ENCODE measurements at regions not wholly inside any gene's neighbourhood (a gene's known extent, or its start where the extent isn't known, plus 50 kb on each side); places are given as distances from the start of the nearest gene placed in this dataset.
A peak's percentile ranks its signal among the peaks of the same experiment; 100 is the strongest.

DNA sequence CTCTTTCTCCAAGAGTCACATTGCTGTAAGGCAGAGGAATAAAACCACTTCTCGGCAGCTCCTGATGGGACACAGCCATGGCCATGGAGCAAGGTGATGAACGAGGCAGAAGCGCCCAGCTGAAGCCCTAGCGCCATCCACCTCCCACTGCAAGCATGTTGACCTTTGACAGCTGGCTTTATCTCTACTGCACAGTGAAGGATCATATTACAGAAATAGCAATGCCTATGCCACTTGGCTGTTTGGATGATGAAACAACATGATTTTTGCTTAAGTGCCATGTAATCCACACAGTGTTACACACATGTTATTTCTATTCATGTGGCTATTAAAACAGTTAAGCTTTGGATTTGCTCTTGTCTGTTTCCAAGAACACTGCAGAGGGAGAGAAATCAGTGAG, 167.7 kb downstream of the VAPA start:
- no peak for DNase-seq
- H2BK15ac ChIP-seq (replicated peaks; ENCODE audit: low read depth): no peak overlapping the region
- no peaks in the 10 kb centered on the region for H3K79me2 ChIP-seq (ENCODE audit: control insufficient read depth, insufficient read depth, low read length)
- no peaks in the 10 kb centered on the region for H3K4me1 ChIP-seq (ENCODE audit: control insufficient read depth, low read depth, low read length)
- no peaks in the 10 kb centered on the region for H3K36me3 ChIP-seq (ENCODE audit: control insufficient read depth, insufficient read depth, low read length)
- H2BK120ac ChIP-seq (ENCODE audit: low read depth, low read length): no peak overlapping the region
- no CpG with 5 or more reads among the region's 4 CpGs for WGBS (ENCODE audit: extremely low coverage, insufficient coverage, low lambda C conversion rate)
- H4K8ac ChIP-seq (ENCODE audit: low read depth, low read length): no peak overlapping the region
- no peak overlapping the region for H4K5ac ChIP-seq (ENCODE audit: low read length)
- H3K27ac ChIP-seq (ENCODE audit: low read depth, low read length): no peak overlapping the region
- no peak overlapping the region for H3K4ac ChIP-seq (ENCODE audit: low read depth, low read length)
- H3K9ac ChIP-seq (ENCODE audit: low read length): no peak overlapping the region
- no peak overlapping the region for H2AK5ac ChIP-seq (ENCODE audit: low read length)
- no peak overlapping the region for H3K4me2 ChIP-seq (ENCODE audit: low read length)
- no peak overlapping the region for H3K23ac ChIP-seq (ENCODE audit: low read length)
- H3K27me3 ChIP-seq (ENCODE audit: insufficient read depth, low read length, poor library complexity): no peaks in the 10 kb centered on the region
- H3K4me3 ChIP-seq (ENCODE audit: low read length): no peak overlapping the region
- no peak overlapping the region for H3K56ac ChIP-seq (ENCODE audit: low read length)
- no peak overlapping the region for H3K18ac ChIP-seq (ENCODE audit: low read length)
- H2BK5ac ChIP-seq (ENCODE audit: low read length): no peak overlapping the region
- H3K79me1 ChIP-seq (ENCODE audit: low read length): no peaks in the 10 kb centered on the region

DNA sequence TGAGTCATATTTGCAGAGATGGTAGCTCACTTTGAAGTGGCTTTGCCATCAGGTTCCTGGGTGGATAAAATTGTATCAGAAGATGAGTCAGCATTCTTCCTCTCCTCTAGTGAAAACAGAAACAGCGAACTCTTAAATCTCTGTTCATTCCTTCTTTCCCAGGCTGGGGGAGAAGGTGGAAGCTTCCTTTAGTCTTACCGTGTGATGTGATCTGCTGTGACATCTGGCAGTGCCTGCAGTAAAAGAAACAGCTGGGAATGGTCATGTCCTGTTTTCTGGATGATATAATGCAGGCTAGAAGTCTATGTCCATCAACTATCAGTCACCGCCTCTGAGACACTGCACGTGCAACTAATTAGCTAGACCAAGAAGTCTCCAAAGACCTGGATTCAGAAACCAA, 171.6 kb downstream of the VAPA start:
- Histone ChIP-seq H3K18ac (ENCODE audit: low read length) (no peak overlapping the region), H2AK5ac (ENCODE audit: low read length) (no peak overlapping the region), H3K9ac (ENCODE audit: low read length) (no peak overlapping the region), H3K79me1 (ENCODE audit: low read length) (no peaks in the 10 kb centered on the region), H4K8ac (ENCODE audit: low read depth, low read length) (no peak overlapping the region), H4K5ac (ENCODE audit: low read length) (no peak overlapping the region), H3K36me3 (ENCODE audit: control insufficient read depth, insufficient read depth, low read length) (no peaks in the 10 kb centered on the region), H3K4me1 (ENCODE audit: control insufficient read depth, low read depth, low read length) (no peaks in the 10 kb centered on the region), H2BK120ac (ENCODE audit: low read depth, low read length) (no peak overlapping the region), H3K79me2 (ENCODE audit: control insufficient read depth, insufficient read depth, low read length) (no peaks in the 10 kb centered on the region), H3K4me2 (ENCODE audit: low read length) (no peak overlapping the region), H3K4ac (ENCODE audit: low read depth, low read length) (no peak overlapping the region), H3K27ac (ENCODE audit: low read depth, low read length) (no peak overlapping the region), H3K4me3 (ENCODE audit: low read length) (no peak overlapping the region), H3K23ac (ENCODE audit: low read length) (no peak overlapping the region), H2BK15ac (replicated peaks; ENCODE audit: low read depth) (no peak overlapping the region), H3K56ac (ENCODE audit: low read length) (no peak overlapping the region), H2BK5ac (ENCODE audit: low read length) (no peak overlapping the region), H3K27me3 (ENCODE audit: insufficient read depth, low read length, poor library complexity) (no peaks in the 10 kb centered on the region)
- WGBS (ENCODE audit: extremely low coverage, insufficient coverage, low lambda C conversion rate): no CpG with 5 or more reads among the region's 4 CpGs
- no peak for DNase-seq

DNA sequence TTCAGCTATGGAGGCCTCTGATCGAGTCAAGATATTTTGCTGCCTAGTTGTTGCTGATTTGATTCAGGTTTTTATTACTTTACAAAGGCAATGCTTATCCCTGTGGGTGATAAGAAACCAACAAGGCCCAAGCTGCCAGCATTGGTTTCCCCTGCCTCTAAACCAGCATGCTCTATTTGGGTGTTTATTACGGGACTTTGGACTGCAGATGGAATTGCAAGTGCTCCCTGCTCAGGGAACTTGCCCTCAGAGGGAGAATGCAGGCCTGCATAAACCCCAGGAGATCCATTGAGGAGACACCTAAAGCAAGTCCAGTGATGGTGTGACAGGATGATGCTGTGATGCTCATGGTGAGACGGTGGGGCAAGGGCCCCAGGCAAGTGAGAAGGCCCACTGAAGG, 172.1 kb downstream of the VAPA start:
- Histone ChIP-seq H2BK15ac (replicated peaks; ENCODE audit: low read depth) (no peak overlapping the region), H3K79me1 (ENCODE audit: low read length) (no peaks in the 10 kb centered on the region), H3K56ac (ENCODE audit: low read length) (no peak overlapping the region), H3K27me3 (ENCODE audit: insufficient read depth, low read length, poor library complexity) (no peaks in the 10 kb centered on the region), H3K36me3 (ENCODE audit: control insufficient read depth, insufficient read depth, low read length) (no peaks in the 10 kb centered on the region), H2BK5ac (ENCODE audit: low read length) (no peak overlapping the region), H3K27ac (ENCODE audit: low read depth, low read length) (no peak overlapping the region), H2AK5ac (ENCODE audit: low read length) (no peak overlapping the region), H3K4me3 (ENCODE audit: low read length) (no peak overlapping the region), H3K4me2 (ENCODE audit: low read length) (no peak overlapping the region), H4K5ac (ENCODE audit: low read length) (no peak overlapping the region), H3K4ac (ENCODE audit: low read depth, low read length) (no peak overlapping the region), H4K8ac (ENCODE audit: low read depth, low read length) (no peak overlapping the region), H3K4me1 (ENCODE audit: control insufficient read depth, low read depth, low read length) (no peaks in the 10 kb centered on the region), H3K23ac (ENCODE audit: low read length) (no peak overlapping the region), H2BK120ac (ENCODE audit: low read depth, low read length) (no peak overlapping the region), H3K79me2 (ENCODE audit: control insufficient read depth, insufficient read depth, low read length) (no peaks in the 10 kb centered on the region), H3K9ac (ENCODE audit: low read length) (no peak overlapping the region), H3K18ac (ENCODE audit: low read length) (no peak overlapping the region)
- DNase-seq: no peak
- no CpG with 5 or more reads among the region's 3 CpGs for WGBS (ENCODE audit: extremely low coverage, insufficient coverage, low lambda C conversion rate)

DNA sequence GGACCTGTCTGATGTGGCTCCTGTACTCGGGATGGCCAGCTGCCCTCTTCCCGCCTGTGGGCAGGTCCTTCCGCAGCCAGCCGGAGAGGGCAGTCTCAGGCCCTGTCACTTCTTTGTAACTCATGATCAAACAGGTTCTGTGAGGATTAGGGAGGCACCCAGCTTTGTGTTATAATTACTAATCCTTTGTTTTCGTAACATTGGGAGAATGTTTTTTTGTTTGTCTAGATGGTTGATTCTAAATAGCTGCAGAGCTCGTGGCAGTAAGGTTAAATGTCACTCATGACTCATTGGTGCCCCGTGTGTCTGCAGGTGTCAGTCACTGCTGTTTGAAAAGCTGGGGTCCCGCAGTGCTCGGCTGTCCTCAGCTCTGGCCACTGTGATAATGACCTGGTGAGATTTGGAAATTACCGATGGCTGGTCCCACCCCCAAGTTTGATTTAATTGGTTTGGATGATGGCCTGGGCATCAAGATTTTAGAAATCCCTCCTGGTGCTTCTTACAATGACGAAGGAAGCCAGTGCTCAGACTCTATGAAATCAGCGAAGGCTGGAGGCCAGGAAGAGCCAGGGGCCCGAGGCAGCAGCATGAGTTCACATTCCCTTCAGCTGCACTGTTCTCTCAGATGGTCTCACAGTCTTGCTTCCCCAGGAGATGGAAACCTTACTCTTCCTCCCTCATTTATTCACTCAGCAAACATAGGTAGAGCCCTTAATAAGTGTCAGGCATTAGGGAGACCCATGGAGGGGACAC, 172.8 kb downstream of the VAPA start:
- Histone ChIP-seq H2BK5ac (ENCODE audit: low read length) (no peak overlapping the region), H3K4me1 (ENCODE audit: control insufficient read depth, low read depth, low read length) (no peaks in the 10 kb centered on the region), H3K36me3 (ENCODE audit: control insufficient read depth, insufficient read depth, low read length) (no peaks in the 10 kb centered on the region), H3K56ac (ENCODE audit: low read length) (no peak overlapping the region), H2BK15ac (replicated peaks; ENCODE audit: low read depth) (no peak overlapping the region), H2BK120ac (ENCODE audit: low read depth, low read length) (no peak overlapping the region), H3K18ac (ENCODE audit: low read length) (no peak overlapping the region), H4K8ac (ENCODE audit: low read depth, low read length) (no peak overlapping the region), H3K23ac (ENCODE audit: low read length) (no peak overlapping the region), H3K4me2 (ENCODE audit: low read length) (no peak overlapping the region), H3K4me3 (ENCODE audit: low read length) (no peak overlapping the region), H4K5ac (ENCODE audit: low read length) (no peak overlapping the region), H3K9ac (ENCODE audit: low read length) (no peak overlapping the region), H3K4ac (ENCODE audit: low read depth, low read length) (no peak overlapping the region), H3K79me1 (ENCODE audit: low read length) (no peaks in the 10 kb centered on the region), H2AK5ac (ENCODE audit: low read length) (no peak overlapping the region), H3K27ac (ENCODE audit: low read depth, low read length) (no peak overlapping the region), H3K79me2 (ENCODE audit: control insufficient read depth, insufficient read depth, low read length) (no peaks in the 10 kb centered on the region), H3K27me3 (ENCODE audit: insufficient read depth, low read length, poor library complexity) (no peaks in the 10 kb centered on the region)
- peak; percentile 38 for DNase-seq
- WGBS (ENCODE audit: extremely low coverage, insufficient coverage, low lambda C conversion rate): no CpG with 5 or more reads among the region's 13 CpGs

DNA sequence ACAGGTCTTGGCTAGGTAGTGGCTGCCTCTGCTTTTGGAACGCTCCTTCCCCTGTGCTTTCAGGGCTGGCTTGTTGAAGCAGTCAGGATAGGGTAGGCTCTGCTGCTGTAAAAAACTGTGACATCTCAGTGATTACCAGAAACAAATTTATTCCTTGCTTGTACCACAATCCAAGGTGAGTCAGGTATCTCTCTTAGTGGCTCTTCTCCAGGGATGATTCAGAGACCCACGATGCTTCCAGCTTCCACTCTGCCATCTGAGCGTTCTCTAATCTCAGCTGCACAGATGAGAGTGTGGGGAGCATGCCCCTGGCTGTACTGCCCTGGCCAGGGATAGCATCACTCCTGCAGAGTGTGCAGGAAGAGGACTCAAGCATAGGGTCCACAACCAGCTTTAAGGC, 174.9 kb downstream of the VAPA start:
- Histone ChIP-seq H4K5ac (ENCODE audit: low read length) (no peak overlapping the region), H3K18ac (ENCODE audit: low read length) (no peak overlapping the region), H3K4me2 (ENCODE audit: low read length) (no peak overlapping the region), H2BK120ac (ENCODE audit: low read depth, low read length) (no peak overlapping the region), H3K4me3 (ENCODE audit: low read length) (no peak overlapping the region), H3K9ac (ENCODE audit: low read length) (no peak overlapping the region), H3K4ac (ENCODE audit: low read depth, low read length) (no peak overlapping the region), H3K27me3 (ENCODE audit: insufficient read depth, low read length, poor library complexity) (no peaks in the 10 kb centered on the region), H3K27ac (ENCODE audit: low read depth, low read length) (no peak overlapping the region), H3K79me2 (ENCODE audit: control insufficient read depth, insufficient read depth, low read length) (no peaks in the 10 kb centered on the region), H3K79me1 (ENCODE audit: low read length) (no peaks in the 10 kb centered on the region), H4K8ac (ENCODE audit: low read depth, low read length) (no peak overlapping the region), H3K36me3 (ENCODE audit: control insufficient read depth, insufficient read depth, low read length) (no peaks in the 10 kb centered on the region), H2AK5ac (ENCODE audit: low read length) (no peak overlapping the region), H2BK5ac (ENCODE audit: low read length) (no peak overlapping the region), H3K23ac (ENCODE audit: low read length) (no peak overlapping the region), H3K56ac (ENCODE audit: low read length) (no peak overlapping the region), H2BK15ac (replicated peaks; ENCODE audit: low read depth) (no peak overlapping the region), H3K4me1 (ENCODE audit: control insufficient read depth, low read depth, low read length) (no peaks in the 10 kb centered on the region)
- WGBS (ENCODE audit: extremely low coverage, insufficient coverage, low lambda C conversion rate): no CpG with 5 or more reads among the region's 3 CpGs
- no peak for DNase-seq

DNA sequence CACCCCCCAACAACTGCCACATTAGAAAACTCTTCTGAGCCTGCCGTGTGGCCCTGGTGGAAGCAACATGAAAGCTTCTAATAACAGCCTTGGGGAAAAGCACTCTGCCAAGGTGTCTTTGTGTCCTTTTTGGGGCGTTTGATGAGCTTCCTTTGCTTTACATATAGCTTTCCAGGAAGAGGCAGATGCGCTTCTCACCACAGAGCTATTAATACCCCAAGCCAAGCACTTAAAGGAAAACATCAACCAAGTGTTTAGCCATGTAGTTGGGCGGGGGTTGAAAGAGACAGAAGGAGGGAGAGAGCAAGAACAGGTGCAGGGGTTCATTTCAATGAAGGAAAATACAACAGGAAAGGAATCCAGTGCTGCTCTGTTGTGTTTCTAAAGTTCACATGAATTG, 176.1 kb downstream of the VAPA start:
- no peaks in the 10 kb centered on the region for H3K36me3 ChIP-seq (ENCODE audit: control insufficient read depth, insufficient read depth, low read length)
- H3K27me3 ChIP-seq (ENCODE audit: insufficient read depth, low read length, poor library complexity): no peaks in the 10 kb centered on the region
- no peak overlapping the region for H3K9ac ChIP-seq (ENCODE audit: low read length)
- H3K27ac ChIP-seq (ENCODE audit: low read depth, low read length): no peak overlapping the region
- H2BK120ac ChIP-seq (ENCODE audit: low read depth, low read length): no peak overlapping the region
- no peak overlapping the region for H3K4me2 ChIP-seq (ENCODE audit: low read length)
- H3K23ac ChIP-seq (ENCODE audit: low read length): no peak overlapping the region
- DNase-seq: no peak
- H3K4me3 ChIP-seq (ENCODE audit: low read length): no peak overlapping the region
- no peak overlapping the region for H4K5ac ChIP-seq (ENCODE audit: low read length)
- H3K4ac ChIP-seq (ENCODE audit: low read depth, low read length): no peak overlapping the region
- H2BK5ac ChIP-seq (ENCODE audit: low read length): no peak overlapping the region
- H3K79me2 ChIP-seq (ENCODE audit: control insufficient read depth, insufficient read depth, low read length): no peaks in the 10 kb centered on the region
- no peak overlapping the region for H2AK5ac ChIP-seq (ENCODE audit: low read length)
- WGBS (ENCODE audit: extremely low coverage, insufficient coverage, low lambda C conversion rate): no CpG with 5 or more reads among the region's 4 CpGs
- H4K8ac ChIP-seq (ENCODE audit: low read depth, low read length): no peak overlapping the region
- no peak overlapping the region for H3K18ac ChIP-seq (ENCODE audit: low read length)
- H3K56ac ChIP-seq (ENCODE audit: low read length): no peak overlapping the region
- no peaks in the 10 kb centered on the region for H3K4me1 ChIP-seq (ENCODE audit: control insufficient read depth, low read depth, low read length)
- H2BK15ac ChIP-seq (replicated peaks; ENCODE audit: low read depth): no peak overlapping the region
- no peaks in the 10 kb centered on the region for H3K79me1 ChIP-seq (ENCODE audit: low read length)

Data from mesendoderm (in vitro differentiated cells).